HG02840 (cell line): ENCODE measurements at regions not wholly inside any gene's neighbourhood (a gene's known extent, or its start where the extent isn't known, plus 50 kb on each side); places are given as distances from the start of the nearest gene placed in this dataset.
"Not testable (repeated sequence)": the region's sequence is repeated elsewhere in the genome, so short reads cannot be mapped to it uniquely, and the experiment has no call there.

Source experiments
- ATAC-seq: cut with Tn5 transposase; IDR thresholded peaks from one replicate; pipeline ENCODE4 v1.9.1; 2021; ENCODE audit warnings: mild to moderate bottlenecking, moderate library complexity, moderate number of reproducible peaks; ENCODE audit not compliant: unreplicated experiment, low FRiP score

GRCh38 chr20:17873410-17874270 lies 95.0 kb downstream of the SNX5 start:
- no peak for ATAC-seq

GRCh38 chr20:17872959-17873358 lies 95.6 kb downstream of the SNX5 start:
- ATAC-seq: no peak

GRCh38 chr20:17872434-17872833 lies 96.2 kb downstream of the SNX5 start:
- no peak for ATAC-seq

GRCh38 chr20:17871886-17872285 lies 96.7 kb downstream of the SNX5 start:
- no peak for ATAC-seq

- ATAC-seq: no peak
These were observed 97.4 kb downstream of the SNX5 start for GRCh38 chr20:17871181-17871580.

GRCh38 chr20:17870086-17870740 lies 98.4 kb downstream of the SNX5 start:
- ATAC-seq: no peak

GRCh38 chr20:17869295-17869994 lies 99.1 kb downstream of the SNX5 start:
- ATAC-seq: no peak

GRCh38 chr20:17868700-17869231 lies 99.8 kb downstream of the SNX5 start:
- ATAC-seq: no peak

- no peak for ATAC-seq
These were observed 100.4 kb downstream of the SNX5 start for GRCh38 chr20:17868151-17868550.

- no peak for ATAC-seq
These were observed 101.3 kb downstream of the SNX5 start for GRCh38 chr20:17867131-17867925.

- ATAC-seq: no peak
These were observed 102.2 kb downstream of the SNX5 start for GRCh38 chr20:17866234-17867001.

- no peak for ATAC-seq
These were observed 104.9 kb downstream of the SNX5 start for GRCh38 chr20:17863577-17864292.

- no peak for ATAC-seq
These were observed 105.4 kb downstream of the SNX5 start for GRCh38 chr20:17863209-17863576.

GRCh38 chr20:17862171-17862570 lies 106.4 kb downstream of the SNX5 start:
- ATAC-seq: no peak

- not testable (repeated sequence) for ATAC-seq
These were observed 107.0 kb downstream of the SNX5 start for GRCh38 chr20:17861620-17862019.

- no peak for ATAC-seq
These were observed 108.0 kb downstream of the SNX5 start for GRCh38 chr20:17860301-17861197.

GRCh38 chr20:17859616-17860232 lies 108.9 kb downstream of the SNX5 start:
- ATAC-seq: no peak
